SU-DHL-6 (cell line): ENCODE measurements at regions not wholly inside any gene's neighbourhood (a gene's known extent, or its start where the extent isn't known, plus 50 kb on each side); places are given as distances from the start of the nearest gene placed in this dataset.

ENCODE experiments used
- CTCF ChIP-seq: fragments of 200-600 bp; sonication (generic); IDR thresholded peaks from one replicate; pipeline ENCODE4 v1.5.1; 2017; ENCODE audit warnings: antibody characterized with exemption, mild to moderate bottlenecking, low read length, moderate library complexity; ENCODE audit not compliant: insufficient read depth, poor library complexity, severe bottlenecking
- EZH2phosphoT487 ChIP-seq: fragments of 200-600 bp; sonication (generic), shearing (Covaris generic); conservative IDR thresholded peaks from 2 replicates; pipeline ENCODE4 v1.6.1; 2018; ENCODE audit warnings: mild to moderate bottlenecking, antibody characterized with exemption, low read length, moderate library complexity, mixed read lengths

GRCh38 chr10:21243748-21244257 lies 281.7 kb downstream of the SKIDA1 start:
- TF ChIP-seq CTCF (no peak), EZH2phosphoT487 (no peak)
